ENCODE measurements at regions not wholly inside any gene's neighbourhood (a gene's known extent, or its start where the extent isn't known, plus 50 kb on each side); places are given as distances from the start of the nearest gene placed in this dataset.

GRCh38 chr16:13557418-13557817 lies 362.5 kb upstream of the ERCC4 start:
- no peaks in the 10 kb centered on the region for H3K27me3 ChIP-seq (ENCODE audit: control insufficient read depth in 4 of 4, insufficient read depth in 4 of 4, low read length in 3 of 4)
- no peak overlapping the region for H3K27ac ChIP-seq (ENCODE audit: low read depth in 1 of 2, low read length in 2 of 2)
- no peaks in the 10 kb centered on the region for H3K4me1 ChIP-seq (ENCODE audit: control insufficient read depth in 4 of 4, insufficient read depth in 4 of 4, low read length in 3 of 4)
- no peak overlapping the region for H3K9ac ChIP-seq (ENCODE audit: low read depth in 1 of 2, low read length in 2 of 2)
- DNase-seq (ENCODE audit: low spot score): no peak
- no peak overlapping the region for H3K4me3 ChIP-seq (ENCODE audit: low read depth in 1 of 3, low read length in 3 of 3)
- TF ChIP-seq RAD21 (IDR thresholded peaks at IDR 0.05) (no peak), SP1 (IDR thresholded peaks at IDR 0.05) (no peak), FOXA2 (IDR thresholded peaks at IDR 0.05) (no peak), YY1 (IDR thresholded peaks at IDR 0.05) (no peak), HNF4A (conservative IDR thresholded peaks at IDR 0.05) (no peak)
- H3K36me3 ChIP-seq (ENCODE audit: control insufficient read depth in 4 of 4, insufficient read depth in 3 of 4, low read depth in 1 of 4, low read length in 3 of 4): no peaks in the 10 kb centered on the region
- no peaks in the 10 kb centered on the region for H3K9me3 ChIP-seq (ENCODE audit: control insufficient read depth in 4 of 4, low read length in 3 of 4)
- WGBS: 87% methylated on average over 8 of the region's 8 CpGs

- H3K27me3 ChIP-seq (ENCODE audit: control insufficient read depth in 4 of 4, insufficient read depth in 4 of 4, low read length in 3 of 4): no peaks in the 10 kb centered on the region
- H3K9me3 ChIP-seq (ENCODE audit: control insufficient read depth in 4 of 4, low read length in 3 of 4): no peaks in the 10 kb centered on the region
- no peak for DNase-seq (ENCODE audit: low spot score)
- TF ChIP-seq EGR1 (IDR thresholded peaks at IDR 0.05; ENCODE audit: low read depth in 2 of 2) (no peak), FOXA2 (IDR thresholded peaks at IDR 0.05) (no peak), HNF4A (conservative IDR thresholded peaks at IDR 0.05) (no peak), MAX (IDR thresholded peaks at IDR 0.05) (no peak), FOXA1 (IDR thresholded peaks at IDR 0.05) (no peak), NR2F2 (IDR thresholded peaks at IDR 0.05) (no peak), ATF3 (IDR thresholded peaks at IDR 0.05) (no peak), JUND (IDR thresholded peaks at IDR 0.05) (no peak), RXRA (IDR thresholded peaks at IDR 0.05) (no peak), SP1 (IDR thresholded peaks at IDR 0.05) (no peak), CTCF (IDR thresholded peaks at IDR 0.05; ENCODE audit: low read depth, low read length, missing input control) (no peak)
- no peak overlapping the region for H3K9ac ChIP-seq (ENCODE audit: low read depth in 1 of 2, low read length in 2 of 2)
- 90% methylated on average over 4 of the region's 4 CpGs for WGBS
- H3K27ac ChIP-seq (ENCODE audit: low read depth in 1 of 2, low read length in 2 of 2): no peak overlapping the region
- no peak overlapping the region for H3K4me3 ChIP-seq (ENCODE audit: low read depth in 1 of 3, low read length in 3 of 3)
- no peaks in the 10 kb centered on the region for H3K4me1 ChIP-seq (ENCODE audit: control insufficient read depth in 4 of 4, insufficient read depth in 4 of 4, low read length in 3 of 4)
- H3K36me3 ChIP-seq (ENCODE audit: control insufficient read depth in 4 of 4, insufficient read depth in 3 of 4, low read depth in 1 of 4, low read length in 3 of 4): no peaks in the 10 kb centered on the region
Measured at GRCh38 chr16:13558752-13559151, 361.2 kb upstream of the ERCC4 start.

GRCh38 chr16:13559624-13560023 lies 360.3 kb upstream of the ERCC4 start:
- Histone ChIP-seq H3K9ac (ENCODE audit: low read depth in 1 of 2, low read length in 2 of 2) (no peak overlapping the region), H3K9me3 (ENCODE audit: control insufficient read depth in 4 of 4, low read length in 3 of 4) (no peaks in the 10 kb centered on the region), H3K27me3 (ENCODE audit: control insufficient read depth in 4 of 4, insufficient read depth in 4 of 4, low read length in 3 of 4) (no peaks in the 10 kb centered on the region), H3K4me3 (ENCODE audit: low read depth in 1 of 3, low read length in 3 of 3) (no peak overlapping the region), H3K27ac (ENCODE audit: low read depth in 1 of 2, low read length in 2 of 2) (no peak overlapping the region), H3K36me3 (ENCODE audit: control insufficient read depth in 4 of 4, insufficient read depth in 3 of 4, low read depth in 1 of 4, low read length in 3 of 4) (no peaks in the 10 kb centered on the region), H3K4me1 (ENCODE audit: control insufficient read depth in 4 of 4, insufficient read depth in 4 of 4, low read length in 3 of 4) (no peaks in the 10 kb centered on the region)
- no peak for DNase-seq (ENCODE audit: low spot score)
- 82% methylated on average over 1 of the region's 1 CpG for WGBS
- TF ChIP-seq HNF4A (conservative IDR thresholded peaks at IDR 0.05) (no peak), HNF4G (IDR thresholded peaks at IDR 0.05) (no peak), NR2F2 (IDR thresholded peaks at IDR 0.05) (no peak), EGR1 (IDR thresholded peaks at IDR 0.05; ENCODE audit: low read depth in 2 of 2) (no peak)

All from liver (tissue), 8 donors.